Amniotic epithelial cell (primary cell): ENCODE measurements at regions not wholly inside any gene's neighbourhood (a gene's known extent, or its start where the extent isn't known, plus 50 kb on each side); places are given as distances from the start of the nearest gene placed in this dataset.
"Not testable (repeated sequence)": the region's sequence is repeated elsewhere in the genome, so short reads cannot be mapped to it uniquely, and the experiment has no call there.

Experiments
- DNase-seq: peaks from one replicate; pipeline ENCODE4 v3.0.0-alpha.2; 2010; ENCODE audit warnings: low read depth

DNA sequence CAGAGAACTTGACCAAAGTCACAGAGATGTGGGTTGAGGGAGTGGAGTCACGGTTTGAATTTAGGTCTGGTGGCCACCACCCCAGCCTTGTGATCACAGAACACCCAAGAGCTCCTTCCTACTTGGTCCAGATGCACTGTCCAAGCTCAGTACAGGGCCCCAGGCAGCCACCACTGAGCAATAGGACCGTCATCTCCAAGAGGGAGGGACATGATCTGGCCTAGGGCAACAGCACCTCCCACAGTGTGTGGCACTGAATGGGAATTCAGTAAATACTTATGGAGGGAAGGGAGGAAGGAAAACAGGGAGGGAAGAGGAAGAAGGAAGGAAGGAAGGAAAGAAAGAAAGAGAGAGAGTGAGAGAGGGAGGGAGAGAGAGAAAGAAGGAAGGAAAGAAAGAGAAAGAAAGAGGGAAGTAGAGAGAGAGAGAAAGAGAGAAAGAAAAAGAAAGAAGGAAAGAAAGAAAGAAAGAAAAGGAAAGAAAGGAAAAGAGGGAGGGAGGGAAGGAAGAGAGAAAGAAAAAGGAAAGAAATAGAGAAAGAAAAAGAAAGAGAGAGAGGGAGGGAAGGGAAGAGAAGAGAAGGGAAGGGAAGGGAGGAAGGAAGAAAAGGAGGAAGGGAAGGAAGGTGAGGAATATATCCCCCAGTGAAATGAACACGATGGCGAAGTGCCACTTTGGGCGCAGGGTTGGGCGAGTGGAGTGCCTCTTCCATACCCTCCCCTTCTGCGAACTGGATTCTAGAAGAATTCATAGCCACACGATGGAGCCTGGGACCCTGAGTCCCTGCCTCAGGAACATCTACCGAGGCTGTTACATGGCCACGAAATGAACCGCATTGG, 243.7 kb downstream of the TFAP2C start:
- DNase-seq: no peak

DNA sequence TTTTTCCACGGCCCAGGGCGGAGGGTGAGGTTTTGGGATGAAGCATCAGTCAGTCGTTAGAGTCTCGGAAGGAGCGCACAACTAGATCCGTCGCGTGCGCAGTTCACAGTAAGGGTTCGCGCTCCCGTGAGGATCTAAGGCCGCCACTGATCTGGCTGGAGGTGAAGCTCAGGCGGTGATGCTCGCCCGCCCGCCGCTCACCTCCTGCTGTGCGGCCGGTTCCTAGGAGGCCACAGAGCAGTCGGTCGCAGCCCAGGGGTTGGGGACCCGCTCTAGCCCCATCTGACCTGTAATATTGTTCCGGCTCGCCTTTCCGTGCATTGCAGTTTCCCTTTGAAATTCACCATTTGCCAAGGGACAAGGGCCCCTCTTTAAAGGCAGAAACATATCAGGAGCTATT, 244.7 kb downstream of the TFAP2C start:
- no peak for DNase-seq

DNA sequence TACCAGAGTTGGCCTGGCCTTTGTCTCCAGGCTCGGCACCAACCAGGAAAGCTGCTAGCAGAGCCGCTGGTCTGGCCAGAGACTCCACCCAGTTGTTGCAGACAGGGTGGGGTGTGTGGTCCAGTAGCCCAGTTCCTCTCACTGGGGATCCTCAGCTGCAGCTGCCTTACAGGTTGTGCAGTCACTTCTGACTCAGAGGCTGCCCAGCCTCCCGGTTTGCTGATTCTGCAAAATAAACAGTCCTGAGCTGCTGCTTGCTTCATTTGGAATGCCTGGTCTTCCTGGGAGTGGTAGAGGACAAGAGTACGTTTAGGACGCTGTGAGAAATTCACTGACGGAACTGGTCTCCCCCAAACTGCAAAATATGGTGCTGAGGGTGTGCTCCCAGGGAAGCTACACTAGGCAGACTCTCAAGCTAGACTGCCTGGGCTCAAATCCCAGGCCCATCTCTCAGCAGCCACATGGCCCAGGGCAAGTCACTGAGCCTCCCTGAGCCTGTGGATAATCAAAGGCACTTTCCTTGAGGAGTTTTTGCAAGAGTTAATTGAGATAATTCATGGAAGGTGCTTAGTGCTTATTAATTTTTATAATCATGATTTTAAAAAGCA, 246.1 kb downstream of the TFAP2C start:
- DNase-seq: peak; percentile 1

DNA sequence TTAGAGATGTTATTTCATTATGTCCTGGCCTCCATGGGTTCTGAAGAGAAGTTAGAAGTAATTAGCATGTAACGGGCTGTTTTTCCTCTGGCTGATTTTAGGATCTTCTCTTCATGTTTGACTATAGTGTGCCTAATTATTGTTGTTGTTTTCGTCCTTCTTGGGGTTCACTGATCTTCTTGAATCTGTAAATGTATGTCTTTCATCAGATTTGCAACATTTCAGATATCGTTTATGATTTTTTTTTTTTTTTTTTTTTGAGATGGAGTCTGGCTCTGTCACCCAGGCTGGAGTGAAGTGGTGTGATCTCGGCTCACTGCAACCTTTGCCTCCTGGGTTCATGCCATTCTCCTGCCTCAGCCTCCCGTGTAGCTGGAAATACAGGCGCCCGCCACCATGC, 246.7 kb downstream of the TFAP2C start:
- no peak for DNase-seq

DNA sequence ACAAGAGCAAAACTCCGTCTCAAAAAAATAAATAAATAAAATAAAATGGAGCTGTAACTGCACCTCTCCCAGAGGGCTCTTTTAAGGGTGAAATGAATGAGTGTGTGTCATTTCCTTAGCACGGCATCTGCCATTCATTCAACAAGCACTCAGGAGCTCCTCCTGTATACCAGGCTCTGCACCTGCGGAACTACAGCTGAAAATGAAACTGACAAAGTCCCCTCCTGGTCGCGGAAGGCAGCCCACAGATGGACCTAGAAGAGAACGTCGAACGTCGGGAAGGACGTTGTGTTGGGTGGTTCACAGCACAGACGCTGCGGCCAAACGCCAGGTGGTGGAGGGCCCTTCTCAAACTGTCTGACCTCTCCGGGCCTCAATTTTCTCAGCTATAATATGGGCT, 256.4 kb downstream of the TFAP2C start:
- DNase-seq: no peak

DNA sequence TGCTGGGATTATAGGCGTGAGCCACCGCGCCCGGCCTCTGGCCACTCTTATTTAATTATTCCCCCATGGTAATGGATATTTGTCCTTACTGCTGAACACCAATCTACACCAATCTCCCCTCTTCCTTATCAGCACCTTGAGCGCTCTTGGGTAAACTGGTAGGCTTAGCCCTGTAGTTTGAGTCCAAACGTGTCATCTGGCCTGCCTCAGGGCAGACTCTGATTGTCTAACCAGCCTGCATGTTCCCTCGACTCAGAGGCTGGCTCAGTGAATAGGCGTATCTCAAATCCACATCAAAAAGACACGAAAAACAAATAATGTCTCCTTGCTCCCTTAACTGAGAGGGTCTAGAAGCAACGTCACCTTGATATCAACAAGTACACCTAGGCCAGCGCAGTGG, 260.9 kb downstream of the TFAP2C start:
- DNase-seq: no peak

DNA sequence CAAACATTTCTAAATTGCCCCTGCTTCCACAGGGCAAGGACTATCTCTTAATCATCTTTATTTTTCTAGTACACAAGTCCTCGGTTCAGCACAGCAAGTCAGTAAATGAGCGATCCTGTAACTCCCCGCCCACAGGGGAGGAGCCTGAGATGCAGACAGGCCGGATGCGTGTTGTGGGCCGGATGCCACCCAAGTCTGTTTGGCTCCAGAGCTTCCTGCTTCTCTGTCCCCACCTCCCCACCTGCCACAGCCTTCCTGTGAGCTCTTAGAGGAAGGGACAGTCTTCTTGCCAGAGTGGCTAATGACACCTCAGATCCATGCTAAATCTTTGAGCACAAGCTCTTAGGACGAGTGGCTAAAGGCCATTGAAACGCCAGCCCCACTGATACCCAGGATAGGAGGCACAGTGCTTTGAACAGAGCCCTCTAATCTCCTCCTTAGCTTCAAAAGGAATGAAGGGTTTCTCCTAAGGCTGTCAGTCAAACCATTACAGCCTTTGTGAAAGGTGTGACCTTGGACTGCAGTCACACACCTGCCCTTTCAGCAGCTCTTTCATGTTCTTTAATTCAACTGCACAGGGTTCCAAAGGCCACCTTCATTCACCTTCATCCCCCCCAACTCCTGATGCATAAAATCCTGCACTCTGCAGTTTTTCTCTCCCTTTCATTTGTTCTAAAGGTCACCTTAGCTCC, 264.3 kb downstream of the TFAP2C start:
- DNase-seq: no peak

DNA sequence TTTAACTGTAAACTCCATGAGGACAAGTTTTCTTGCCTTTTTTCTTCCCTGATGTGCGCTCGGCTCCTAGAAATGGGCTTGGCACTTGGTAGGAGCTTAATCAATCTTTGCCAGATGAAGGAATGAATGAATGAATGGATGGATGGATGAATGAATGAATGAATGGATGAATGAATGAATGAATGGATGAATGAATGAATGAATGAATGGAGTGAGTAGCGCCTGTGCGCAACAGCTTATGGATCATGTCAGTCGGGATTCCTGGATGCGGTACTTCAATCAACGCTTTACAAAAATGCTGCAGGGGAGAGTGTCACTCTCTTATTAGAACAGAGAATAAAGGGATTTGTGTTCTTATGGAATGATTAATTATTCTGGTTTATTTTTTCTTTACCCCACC, 267.3 kb downstream of the TFAP2C start:
- no peak for DNase-seq

DNA sequence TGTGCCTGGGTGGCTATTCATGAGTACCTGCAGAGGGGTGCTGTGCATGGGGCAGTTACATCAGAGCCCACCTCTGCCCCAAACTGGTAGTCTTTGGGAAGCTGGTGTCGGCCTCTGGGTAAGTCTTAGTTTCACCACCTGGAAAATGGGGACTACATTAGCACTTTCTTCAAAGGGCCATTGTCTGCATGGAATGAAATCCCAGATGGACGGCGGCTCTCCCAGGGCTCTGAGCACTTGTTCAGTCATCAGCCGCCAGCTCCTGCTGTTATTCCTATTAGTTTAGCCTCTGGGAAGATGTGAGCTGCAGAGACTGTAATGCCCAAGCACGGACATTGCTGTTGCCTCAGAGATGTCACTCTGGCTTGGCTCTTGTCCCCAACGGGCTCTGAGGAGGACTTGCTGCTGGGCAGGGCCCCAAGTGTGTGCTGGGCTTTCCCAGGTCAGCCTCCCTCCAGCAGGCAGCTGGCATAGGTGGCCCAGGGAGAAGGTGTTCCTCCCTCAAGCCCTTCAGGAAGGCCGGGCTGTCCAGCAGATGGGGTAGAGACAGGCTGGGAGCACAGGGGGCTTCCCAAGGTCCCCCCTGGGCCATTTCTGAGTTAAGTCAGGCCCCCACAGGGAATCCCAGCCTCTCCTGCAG, 268.3 kb downstream of the TFAP2C start:
- no peak for DNase-seq

DNA sequence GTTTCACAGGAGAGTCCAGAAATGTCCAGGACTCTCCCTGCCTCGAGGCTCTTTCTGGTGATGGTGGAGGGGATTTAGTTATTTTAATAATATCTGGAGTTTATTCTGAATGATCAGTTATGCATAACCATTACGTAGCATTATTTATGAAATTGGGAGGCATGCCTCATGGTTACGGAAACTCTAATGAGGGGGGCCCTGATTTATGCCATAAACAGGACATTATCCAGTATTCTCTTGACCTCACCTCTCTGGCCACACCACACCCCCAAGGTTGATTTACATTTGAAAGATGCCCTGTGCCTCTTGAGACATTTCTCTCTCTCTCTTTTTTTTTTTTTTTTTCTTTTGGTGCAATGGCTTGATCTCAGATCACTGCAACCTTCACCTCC, 268.8 kb downstream of the TFAP2C start:
- no peak for DNase-seq

DNA sequence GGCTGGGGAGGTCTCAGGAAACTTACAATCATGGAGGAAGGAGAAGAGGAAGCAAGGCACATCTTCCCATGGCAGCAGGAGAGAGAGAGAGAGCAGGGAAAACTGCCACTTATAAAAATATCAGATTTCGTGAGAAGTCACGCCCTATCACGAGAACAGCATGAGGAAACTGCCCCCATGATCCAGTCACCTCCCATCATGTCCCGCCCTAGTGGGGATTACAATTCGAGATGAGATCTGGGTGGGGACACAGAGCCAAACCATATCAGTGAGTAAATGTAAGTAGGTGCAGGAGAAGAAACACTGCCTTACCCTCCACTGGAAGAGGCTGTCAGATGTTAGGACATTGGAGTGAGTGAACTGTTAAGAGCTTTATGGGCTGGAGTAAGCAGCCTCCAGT, 270.4 kb downstream of the TFAP2C start:
- no peak for DNase-seq

DNA sequence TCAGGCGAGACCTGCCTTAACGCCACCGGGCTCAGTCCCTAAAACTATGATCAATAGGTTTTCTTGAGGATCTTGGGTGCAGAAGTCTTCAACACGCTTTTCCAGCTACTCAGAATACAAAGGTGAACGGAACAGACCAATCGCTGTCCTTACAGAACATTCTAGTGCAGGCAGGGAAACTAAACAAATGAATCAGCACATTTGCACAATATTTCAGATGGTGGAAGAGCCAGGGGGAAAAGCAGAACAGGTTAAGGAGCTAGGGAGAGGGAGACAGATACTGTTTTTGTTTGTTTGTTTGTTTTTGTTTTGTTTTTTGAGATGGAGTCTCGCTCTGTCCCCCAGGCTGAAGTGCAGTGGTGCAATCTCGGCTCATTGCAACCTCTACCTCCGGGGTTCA, 271.1 kb downstream of the TFAP2C start:
- no peak for DNase-seq

DNA sequence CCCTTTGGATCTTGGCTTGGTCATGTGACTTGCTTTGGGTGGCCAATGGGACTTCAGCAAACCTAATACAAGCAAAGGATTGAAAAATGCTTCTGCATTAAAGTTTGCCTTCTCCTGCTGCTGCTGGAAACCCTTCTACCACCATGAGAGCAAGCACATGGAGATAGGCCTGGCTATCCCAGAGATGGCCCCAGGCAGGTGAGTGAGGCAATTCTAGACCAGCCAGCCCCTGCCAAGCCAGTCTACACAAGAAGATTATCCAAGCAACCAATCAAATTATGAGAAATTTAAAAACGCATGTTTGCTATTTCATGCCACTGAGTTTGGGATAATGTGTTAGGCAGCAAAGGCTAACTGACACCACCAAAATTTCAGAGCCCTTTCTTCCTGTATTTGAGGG, 274.3 kb downstream of the TFAP2C start:
- no peak for DNase-seq

DNA sequence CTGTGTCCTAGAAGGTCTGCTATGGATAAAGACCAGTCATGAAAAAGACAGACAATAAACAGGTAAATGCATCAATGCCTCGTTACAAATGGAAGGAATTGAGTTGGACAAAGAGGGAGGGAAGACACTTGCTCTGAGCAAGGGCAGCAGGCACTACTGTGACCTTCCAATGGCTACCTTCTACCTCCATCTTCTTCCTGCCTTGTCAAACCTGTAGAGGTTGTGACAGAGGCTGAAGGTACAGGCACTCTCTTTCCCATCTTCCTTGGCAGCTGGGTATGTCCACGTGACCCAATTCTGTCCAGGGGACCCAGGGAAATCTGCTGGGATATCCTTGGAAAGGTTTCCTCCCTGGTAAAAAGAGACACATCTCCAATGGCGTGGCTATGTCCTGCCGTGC, 274.8 kb downstream of the TFAP2C start:
- no peak for DNase-seq

DNA sequence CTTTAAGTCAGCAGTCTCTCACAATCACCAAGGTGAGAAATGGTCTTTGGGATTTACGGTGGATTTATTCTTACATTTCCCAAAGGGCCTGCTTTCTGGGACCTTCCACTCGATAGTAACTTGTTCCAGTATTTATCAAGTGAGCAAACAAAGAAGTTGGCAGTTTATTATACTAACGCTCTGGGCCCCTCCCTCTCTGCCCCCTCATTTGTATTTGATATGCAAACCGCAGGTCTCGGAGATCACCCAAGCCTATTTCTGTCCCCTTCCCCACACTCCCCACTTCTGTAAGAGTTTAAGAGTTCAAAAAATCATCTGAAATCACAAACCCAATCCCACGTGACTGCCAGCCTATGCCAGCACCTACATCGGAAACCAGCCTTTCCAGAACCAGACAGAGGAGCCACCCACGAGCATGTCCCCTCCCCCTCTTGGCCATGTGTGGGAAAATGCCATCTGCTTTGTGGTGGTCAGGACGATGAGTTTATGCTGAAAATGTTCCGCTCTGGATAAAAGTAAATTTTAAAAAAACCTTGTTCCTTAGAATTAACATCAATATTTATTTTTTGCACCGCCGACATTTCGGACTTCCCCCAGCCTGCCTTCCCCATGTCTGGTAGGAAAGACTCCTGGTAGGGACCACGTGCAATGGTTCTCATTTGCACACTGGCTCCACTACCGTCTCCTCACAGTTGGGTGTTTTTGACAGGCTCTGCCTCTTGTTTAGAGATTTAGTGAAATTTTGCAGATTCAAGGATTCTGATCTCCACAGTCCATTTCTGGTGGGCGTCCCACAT, 281.0 kb downstream of the TFAP2C start:
- no peak for DNase-seq

DNA sequence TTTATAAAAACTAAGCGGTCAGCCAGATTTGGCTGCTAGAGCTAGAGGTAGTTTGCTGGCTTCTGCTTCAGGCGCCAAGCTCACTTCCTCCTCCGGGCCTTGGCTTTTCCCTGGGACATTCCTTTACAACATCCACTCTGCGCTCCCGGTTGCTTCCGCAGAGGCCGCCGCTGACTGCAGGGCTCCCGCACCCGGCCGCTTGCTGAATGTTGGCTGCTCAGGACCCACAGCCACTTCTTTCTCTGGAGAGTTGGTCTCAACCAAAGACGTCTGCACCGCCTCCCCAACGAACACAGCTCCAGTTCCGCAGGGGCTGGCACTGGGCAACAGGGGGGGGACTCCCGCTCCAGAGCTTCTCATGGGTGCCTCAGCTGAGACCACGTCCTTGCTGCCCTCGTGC, 282.8 kb downstream of the TFAP2C start:
- DNase-seq: no peak

DNA sequence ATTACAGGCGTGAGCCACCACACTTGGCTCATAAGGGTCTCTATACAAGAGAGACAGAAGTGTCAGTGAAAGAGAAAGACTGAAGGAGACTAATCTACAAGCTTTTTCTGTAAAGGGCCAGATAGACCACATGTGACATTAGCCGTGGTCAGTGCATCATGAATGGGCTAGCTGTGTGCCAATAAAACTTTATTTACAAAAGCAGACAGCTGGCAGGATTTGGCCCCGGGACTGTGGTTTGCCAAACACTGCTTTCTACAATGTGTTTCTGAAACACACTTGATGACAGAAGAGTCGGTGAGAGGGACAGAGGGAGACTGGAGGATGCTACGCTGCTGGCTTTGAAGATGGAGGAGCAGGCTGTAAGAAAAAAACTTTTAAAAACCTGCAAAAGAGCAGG, 285.4 kb downstream of the TFAP2C start:
- DNase-seq: no peak

DNA sequence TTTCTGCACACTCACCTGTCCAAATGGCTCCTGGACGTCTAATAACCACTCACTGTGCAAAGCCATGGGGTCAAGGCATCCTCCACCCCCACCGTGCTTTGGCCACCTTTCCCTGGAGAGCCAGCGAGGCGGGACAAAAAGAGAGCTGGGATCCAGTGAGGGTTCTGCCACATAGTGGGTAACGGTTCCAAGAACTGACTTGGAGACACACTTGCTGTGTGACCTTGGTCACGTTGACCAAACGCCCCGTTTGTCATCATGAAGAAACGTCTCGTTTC, 287.2 kb downstream of the TFAP2C start:
- DNase-seq: no peak

DNA sequence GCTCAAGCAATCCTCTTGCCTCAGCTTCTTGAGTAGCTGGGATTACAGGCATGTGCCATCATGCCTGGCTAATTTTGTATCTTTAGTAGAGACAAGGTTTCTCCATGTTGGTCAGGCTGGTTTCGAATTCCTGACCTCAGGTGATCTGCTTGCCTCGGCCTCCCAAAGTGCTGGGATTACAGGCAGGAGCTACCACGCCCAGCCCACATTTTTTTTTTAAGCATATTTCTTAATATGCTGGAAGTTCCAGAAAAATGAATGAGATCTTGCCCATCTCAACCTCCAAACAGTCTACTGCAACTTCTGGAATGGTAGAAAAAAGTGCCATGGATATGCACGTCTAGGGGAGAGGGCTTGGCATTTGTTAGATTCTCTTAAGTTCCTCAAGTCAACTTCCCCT, 290.9 kb downstream of the TFAP2C start:
- not testable (repeated sequence) for DNase-seq

DNA sequence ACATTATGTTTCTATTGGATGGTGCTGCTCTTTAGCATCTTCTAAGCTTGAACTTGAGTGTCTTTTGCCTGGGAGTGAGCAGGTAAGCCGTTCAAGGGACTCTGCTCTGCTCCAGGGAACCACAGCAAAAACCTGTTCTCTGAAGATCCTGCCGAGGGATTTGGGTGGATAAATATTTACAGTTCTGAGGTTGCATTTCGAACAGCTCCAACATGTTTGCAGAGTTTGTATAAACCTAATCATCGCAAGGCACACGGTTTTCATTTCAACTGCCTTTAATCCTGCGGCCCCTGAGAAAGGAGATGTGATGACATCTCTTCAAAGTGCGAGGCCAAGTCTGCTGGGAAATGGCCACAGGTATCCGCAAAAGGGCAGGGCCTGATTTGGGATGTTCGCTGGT, 293.4 kb downstream of the TFAP2C start:
- DNase-seq: no peak

DNA sequence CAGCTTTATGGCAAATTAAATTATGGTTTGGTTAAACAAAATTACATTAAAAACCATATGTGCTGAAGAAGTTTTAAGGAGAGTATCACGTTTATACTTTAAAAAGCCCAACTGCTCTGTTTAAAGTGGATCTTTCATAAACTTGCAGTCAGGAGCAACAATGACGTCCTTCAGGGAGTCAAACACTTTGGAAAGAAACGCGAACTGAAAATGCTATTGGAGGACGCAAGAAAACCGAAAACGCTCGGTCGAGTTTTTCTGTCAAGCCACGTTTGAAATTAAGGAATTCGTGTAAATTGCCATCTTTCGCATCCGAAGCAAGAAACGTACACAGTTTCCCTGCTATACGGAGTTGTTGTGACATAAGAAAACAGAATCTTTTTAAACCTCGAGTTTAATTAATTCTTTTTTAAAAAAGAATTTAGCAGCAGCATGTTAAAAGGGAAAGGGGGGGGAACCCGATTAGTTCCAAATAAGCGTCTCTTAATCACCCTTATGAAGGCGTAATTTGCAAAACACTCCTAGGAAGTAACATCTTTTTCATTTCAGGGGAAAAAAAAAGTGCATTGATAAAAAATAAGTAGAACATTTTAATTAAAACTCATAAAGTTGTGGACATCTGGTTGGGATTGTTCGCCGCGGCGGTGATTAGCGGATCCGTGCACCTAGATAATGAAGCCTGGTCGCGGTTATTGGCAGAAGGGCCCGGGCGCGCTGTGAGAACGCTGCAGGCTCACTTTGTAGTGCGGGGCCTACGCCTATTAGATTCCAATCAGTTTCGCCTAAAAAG, 295.4 kb downstream of the TFAP2C start:
- DNase-seq: no peak
